Smooth muscle cell (in vitro differentiated cells): ENCODE measurements at regions not wholly inside any gene's neighbourhood (a gene's known extent, or its start where the extent isn't known, plus 50 kb on each side); places are given as distances from the start of the nearest gene placed in this dataset.
"Not testable (repeated sequence)": the region's sequence is repeated elsewhere in the genome, so short reads cannot be mapped to it uniquely, and the experiment has no call there.

Source experiments
- DNase-seq: peaks from one replicate; lab custom pipeline; 2025; ENCODE audit not compliant: unreplicated experiment; lab: John Stamatoyannopoulos, UW
- H2AFZ ChIP-seq: fragments of 200-600 bp; sonication (generic); 2 replicates; pipeline ENCODE4 v1.6.0; 2016; ENCODE audit warnings: antibody characterized with exemption, low read depth, mild to moderate bottlenecking
- H3F3A ChIP-seq: fragments of 200-600 bp; sonication (generic); 2 replicates; pipeline ENCODE4 v1.6.0; 2017; ENCODE audit warnings: antibody characterized with exemption, low read depth
- H3K27ac ChIP-seq: fragments of 200-600 bp; sonication (generic); 2 replicates; pipeline ENCODE4 v1.5.1; 2016; ENCODE audit warnings: low read depth, mild to moderate bottlenecking
- H3K27me3 ChIP-seq: fragments of 200-600 bp; sonication (generic); 2 replicates; pipeline ENCODE4 v1.6.1; 2016; ENCODE audit warnings: low read depth, mild to moderate bottlenecking
- H3K36me3 ChIP-seq: fragments of 200-600 bp; sonication (generic); 2 replicates; pipeline ENCODE4 v1.5.1; 2016; ENCODE audit warnings: low read depth
- H3K4me1 ChIP-seq: fragments of 200-600 bp; sonication (generic); 2 replicates; pipeline ENCODE4 v1.5.1; 2016; ENCODE audit warnings: low read depth
- H3K4me2 ChIP-seq: fragments of 200-600 bp; sonication (generic); 2 replicates; pipeline ENCODE4 v1.6.0; 2016; ENCODE audit warnings: mild to moderate bottlenecking
- H3K4me3 ChIP-seq: fragments of 200-600 bp; sonication (generic); 2 replicates; pipeline ENCODE4 v1.5.1; 2016; ENCODE audit warnings: mild to moderate bottlenecking
- H3K79me2 ChIP-seq: fragments of 200-600 bp; sonication (generic); 2 replicates; pipeline ENCODE4 v1.6.0; 2016; ENCODE audit warnings: low read depth, mild to moderate bottlenecking
- H3K9ac ChIP-seq: fragments of 200-600 bp; sonication (generic); 2 replicates; pipeline ENCODE4 v1.6.0; 2016; ENCODE audit warnings: low read depth
- H3K9me3 ChIP-seq: fragments of 200-600 bp; sonication (generic); replicated peaks from 2 replicates; pipeline ENCODE4 v1.5.1; 2016; ENCODE audit warnings: low read depth
- H4K20me1 ChIP-seq: fragments of 200-600 bp; sonication (generic); 2 replicates; pipeline ENCODE4 v1.6.0; 2016; ENCODE audit warnings: low read depth
- WGBS: methylation state at CpG from one replicate; pipeline ENCODE4 v1.1.7; 2016; ENCODE audit warnings: low lambda C conversion rate; 5-methylcytosine and 5-hydroxymethylcytosine counted together
- TF ChIP-seq, protein P1 (sequence below): fragments of 200-600 bp; sonication (generic); IDR thresholded peaks from 2 replicates; pipeline ENCODE4 v1.5.1; 2017; ENCODE audit warnings: borderline replicate concordance, mild to moderate bottlenecking, antibody characterized with exemption; ENCODE audit not compliant: insufficient read depth, poor library complexity, severe bottlenecking

DNA sequence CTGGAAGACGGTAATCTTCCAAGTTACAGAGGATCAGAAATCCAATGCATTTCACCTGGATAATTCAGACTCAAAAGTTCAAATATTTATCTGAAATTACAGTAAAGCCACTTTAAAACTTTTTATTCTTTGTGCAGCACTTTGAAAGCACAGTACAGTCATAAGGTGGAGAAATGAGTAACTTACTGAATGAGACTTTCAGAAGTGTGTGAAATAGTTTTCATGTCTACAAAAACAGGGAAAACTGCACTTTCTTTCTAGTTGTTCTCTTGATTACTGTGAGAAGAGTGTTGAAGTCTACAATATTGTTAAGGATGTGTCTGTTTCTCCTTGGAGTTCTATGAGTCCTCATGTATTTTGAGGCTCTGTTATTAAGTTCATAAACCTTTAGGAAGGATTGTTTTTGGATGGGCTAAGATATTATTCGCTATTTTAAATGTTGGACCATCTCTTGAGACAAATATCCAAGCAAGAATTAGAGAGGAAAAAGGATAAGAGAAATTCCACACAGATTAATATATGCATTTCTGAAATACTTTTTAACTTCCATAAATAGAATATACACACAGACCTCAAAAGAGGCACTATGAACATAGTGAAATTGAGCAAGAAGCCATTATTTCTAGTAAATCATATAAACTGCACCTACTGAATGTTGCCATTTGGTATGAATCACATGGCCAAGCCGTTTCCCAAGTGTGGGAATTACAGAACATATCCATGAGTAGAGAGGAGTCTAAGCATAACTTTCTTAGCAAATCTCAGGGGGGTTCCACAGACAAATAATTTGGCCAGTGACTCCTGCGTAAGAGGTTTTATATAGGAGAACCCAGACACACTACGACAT lies 83.6 kb upstream of the PLEKHM1 start:
- H3K27ac ChIP-seq = no peak overlapping the region
- no peaks in the 10 kb centered on the region for H3K36me3 ChIP-seq
- peaks cover 53% of the 10 kb centered on the region for H4K20me1 ChIP-seq
- no peak overlapping the region for H3K4me3 ChIP-seq
- H3K9ac ChIP-seq = no peak overlapping the region
- H3F3A ChIP-seq = no peaks in the 10 kb centered on the region
- H3K4me1 ChIP-seq = no peaks in the 10 kb centered on the region
- TF ChIP-seq, protein P1, sequence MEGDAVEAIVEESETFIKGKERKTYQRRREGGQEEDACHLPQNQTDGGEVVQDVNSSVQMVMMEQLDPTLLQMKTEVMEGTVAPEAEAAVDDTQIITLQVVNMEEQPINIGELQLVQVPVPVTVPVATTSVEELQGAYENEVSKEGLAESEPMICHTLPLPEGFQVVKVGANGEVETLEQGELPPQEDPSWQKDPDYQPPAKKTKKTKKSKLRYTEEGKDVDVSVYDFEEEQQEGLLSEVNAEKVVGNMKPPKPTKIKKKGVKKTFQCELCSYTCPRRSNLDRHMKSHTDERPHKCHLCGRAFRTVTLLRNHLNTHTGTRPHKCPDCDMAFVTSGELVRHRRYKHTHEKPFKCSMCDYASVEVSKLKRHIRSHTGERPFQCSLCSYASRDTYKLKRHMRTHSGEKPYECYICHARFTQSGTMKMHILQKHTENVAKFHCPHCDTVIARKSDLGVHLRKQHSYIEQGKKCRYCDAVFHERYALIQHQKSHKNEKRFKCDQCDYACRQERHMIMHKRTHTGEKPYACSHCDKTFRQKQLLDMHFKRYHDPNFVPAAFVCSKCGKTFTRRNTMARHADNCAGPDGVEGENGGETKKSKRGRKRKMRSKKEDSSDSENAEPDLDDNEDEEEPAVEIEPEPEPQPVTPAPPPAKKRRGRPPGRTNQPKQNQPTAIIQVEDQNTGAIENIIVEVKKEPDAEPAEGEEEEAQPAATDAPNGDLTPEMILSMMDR = no peak
- no peak for DNase-seq
- H3K9me3 ChIP-seq = no peaks in the 10 kb centered on the region
- H3K79me2 ChIP-seq = peaks cover 34% of the 10 kb centered on the region
- peak overlapping the region; percentile 12 for H3K4me2 ChIP-seq
- H2AFZ ChIP-seq = no peak overlapping the region
- no peaks in the 10 kb centered on the region for H3K27me3 ChIP-seq
- 74% methylated on average over 5 of the region's 5 CpGs for WGBS

DNA sequence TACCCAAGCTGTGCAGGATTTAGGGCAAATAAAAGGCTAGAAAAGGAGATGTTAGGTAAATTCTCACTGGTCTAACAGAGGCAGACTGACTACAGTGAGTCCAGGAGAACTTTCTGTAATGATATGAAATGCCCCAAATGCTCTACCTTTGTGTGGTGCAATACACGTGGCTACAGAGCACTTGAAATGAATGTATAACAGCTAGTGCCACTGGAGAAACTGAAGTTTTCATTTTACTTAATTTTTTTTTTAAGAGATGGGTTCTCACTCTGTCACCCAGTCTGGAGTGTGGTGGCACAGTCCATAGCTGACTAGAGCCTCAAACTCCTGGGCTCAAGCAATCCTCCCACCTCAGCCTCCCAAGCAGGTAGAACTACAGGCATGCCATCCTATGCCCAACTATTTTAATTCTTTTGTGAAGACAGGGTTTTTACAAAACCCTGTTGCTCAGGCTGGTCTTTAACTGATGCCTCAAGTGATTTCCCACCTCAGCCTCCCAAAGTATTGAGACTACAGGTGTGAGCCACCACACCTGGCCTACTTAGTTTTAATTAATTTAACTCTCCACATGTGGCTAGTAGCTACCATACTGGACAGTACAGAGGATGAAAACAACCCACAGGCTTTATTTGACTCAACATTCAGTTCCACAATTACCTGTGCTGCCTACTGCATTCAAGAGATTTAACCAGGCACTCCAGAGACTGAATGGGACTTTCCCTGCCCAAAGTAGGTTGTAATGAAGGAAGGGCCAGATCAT lies 84.8 kb upstream of the PLEKHM1 start:
- peaks cover 64% of the 10 kb centered on the region for H4K20me1 ChIP-seq
- peak overlapping the region; percentile 12 for H3K4me2 ChIP-seq
- H3K9ac ChIP-seq = no peak overlapping the region
- H2AFZ ChIP-seq = no peak overlapping the region
- no peaks in the 10 kb centered on the region for H3K36me3 ChIP-seq
- no peaks in the 10 kb centered on the region for H3K4me1 ChIP-seq
- H3F3A ChIP-seq = no peaks in the 10 kb centered on the region
- H3K79me2 ChIP-seq = peaks cover 45% of the 10 kb centered on the region
- no peak overlapping the region for H3K4me3 ChIP-seq
- H3K27me3 ChIP-seq = no peaks in the 10 kb centered on the region
- H3K27ac ChIP-seq = no peak overlapping the region
- TF ChIP-seq, protein P1 = no peak
- WGBS = 90% methylated on average over 1 of the region's 1 CpG
- no peaks in the 10 kb centered on the region for H3K9me3 ChIP-seq
- no peak for DNase-seq

- H3K27me3 ChIP-seq, H3K36me3 ChIP-seq, H2AFZ ChIP-seq, H3K4me3 ChIP-seq, H3K27ac ChIP-seq, H3K4me1 ChIP-seq, H3K9ac ChIP-seq, H3F3A ChIP-seq, DNase-seq, H3K9me3 ChIP-seq, H3K4me2 ChIP-seq: not testable (repeated sequence)
- WGBS = 83% methylated on average over 10 of the region's 10 CpGs
- H4K20me1 ChIP-seq = peaks cover 73% of the 10 kb centered on the region
- H3K79me2 ChIP-seq = peaks cover 54% of the 10 kb centered on the region
Observed at GRCh38 chr17:45576527-45577307, 86.2 kb upstream of the PLEKHM1 start.
